ENCODE measurements at regions not wholly inside any gene's neighbourhood (a gene's known extent, or its start where the extent isn't known, plus 50 kb on each side); places are given as distances from the start of the nearest gene placed in this dataset.
"Not testable (repeated sequence)": the region's sequence is repeated elsewhere in the genome, so short reads cannot be mapped to it uniquely, and the experiment has no call there.

DNA sequence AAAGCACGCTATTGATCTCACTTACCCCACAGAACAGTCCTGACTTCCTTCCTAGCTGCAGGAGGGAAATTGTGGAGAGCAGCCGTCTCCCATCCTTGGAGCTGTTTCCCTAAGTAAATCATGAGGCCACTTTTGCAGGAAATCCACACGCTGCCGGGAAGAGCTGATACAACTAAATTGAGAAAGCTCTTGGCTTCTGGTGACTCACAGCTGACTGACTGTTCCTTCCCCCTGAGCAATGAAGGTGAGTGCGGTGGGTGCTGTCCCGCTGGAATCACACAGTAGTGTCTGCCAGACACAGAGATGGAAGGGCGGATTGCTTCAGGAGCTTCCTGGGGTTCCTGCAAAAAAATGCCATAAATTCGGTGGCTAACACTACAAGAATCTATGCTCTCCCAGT is 268.9 kb downstream of the ASMT start:
- Mint-ChIP-seq H3K9me3 (peaks cover 14% of the 10 kb centered on the region), H3K4me3 (no peak overlapping the region), H3K4me1 (ENCODE audit: low read depth) (no peaks in the 10 kb centered on the region), H3K36me3 (ENCODE audit: insufficient read depth) (peaks cover 2% of the 10 kb centered on the region), H3K27me3 (ENCODE audit: low read depth) (peaks cover 7% of the 10 kb centered on the region)
- ATAC-seq (no peak), DNase-seq (no peak)

- no peak overlapping the region for H3K4me3 Mint-ChIP-seq
- peaks cover 2% of the 10 kb centered on the region for H3K36me3 Mint-ChIP-seq (ENCODE audit: insufficient read depth)
- DNase-seq (no peak), ATAC-seq (no peak)
- peaks cover 14% of the 10 kb centered on the region for H3K9me3 Mint-ChIP-seq
- peaks cover 7% of the 10 kb centered on the region for H3K27me3 Mint-ChIP-seq (ENCODE audit: low read depth)
- no peaks in the 10 kb centered on the region for H3K4me1 Mint-ChIP-seq (ENCODE audit: low read depth)
Observed at GRCh38 chrX:1884446-1884845, 269.6 kb downstream of the ASMT start.

- Mint-ChIP-seq H3K9me3 (peaks cover 14% of the 10 kb centered on the region), H3K4me3 (no peak overlapping the region), H3K27me3 (ENCODE audit: low read depth) (peaks cover 7% of the 10 kb centered on the region), H3K4me1 (ENCODE audit: low read depth) (no peaks in the 10 kb centered on the region), H3K36me3 (ENCODE audit: insufficient read depth) (peaks cover 2% of the 10 kb centered on the region)
- DNase-seq (no peak), ATAC-seq (no peak)
Observed at GRCh38 chrX:1885116-1885515, 270.3 kb downstream of the ASMT start.

- DNase-seq; H3K27me3 Mint-ChIP-seq (ENCODE audit: low read depth); H3K4me3 Mint-ChIP-seq; H3K9me3 Mint-ChIP-seq; ATAC-seq; H3K4me1 Mint-ChIP-seq (ENCODE audit: low read depth); H3K36me3 Mint-ChIP-seq (ENCODE audit: insufficient read depth): not testable (repeated sequence)
Observed at GRCh38 chrX:1888305-1888704, 273.4 kb downstream of the ASMT start.

DNA sequence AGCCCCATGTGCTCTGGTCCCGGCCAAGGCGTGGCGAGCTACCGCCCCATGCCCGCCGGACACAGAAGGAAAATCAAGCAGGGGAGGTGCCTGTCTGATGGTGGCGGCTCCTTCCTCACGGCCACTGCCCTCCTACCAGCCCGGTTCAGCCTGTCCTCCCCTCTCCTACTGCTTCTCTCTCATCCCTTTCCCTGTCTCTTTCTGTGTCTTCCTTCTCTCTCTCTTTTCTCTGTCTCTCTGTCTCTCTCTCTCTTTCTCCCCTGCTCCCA is 279.1 kb downstream of the ASMT start:
- no peaks in the 10 kb centered on the region for H3K9me3 Mint-ChIP-seq
- no peak for ATAC-seq
- H3K4me1 Mint-ChIP-seq (ENCODE audit: low read depth): no peaks in the 10 kb centered on the region
- no peaks in the 10 kb centered on the region for H3K36me3 Mint-ChIP-seq (ENCODE audit: insufficient read depth)
- no peak for DNase-seq
- peaks cover 3% of the 10 kb centered on the region for H3K27me3 Mint-ChIP-seq (ENCODE audit: low read depth)
- H3K4me3 Mint-ChIP-seq: no peak overlapping the region

DNA sequence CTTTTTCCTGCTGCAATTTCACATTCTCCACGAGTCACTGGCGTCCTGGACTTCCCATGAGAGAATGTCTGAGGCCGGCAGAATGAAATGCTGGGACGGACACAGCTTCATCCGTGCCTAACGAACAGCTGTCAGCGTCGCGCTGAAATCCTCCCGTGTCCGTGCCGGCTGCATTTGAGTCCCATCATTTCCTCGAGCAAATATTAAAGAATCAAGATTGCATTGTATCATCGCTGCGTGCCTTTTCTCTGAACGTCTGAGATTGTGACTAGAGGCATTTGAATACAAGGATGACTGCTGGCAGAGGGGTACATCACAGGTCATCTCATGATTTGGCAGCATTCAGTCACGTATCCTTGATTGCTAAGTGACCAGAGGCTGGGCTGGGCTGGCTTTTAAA is 279.9 kb downstream of the ASMT start:
- Mint-ChIP-seq H3K4me3 (no peak overlapping the region), H3K36me3 (ENCODE audit: insufficient read depth) (no peaks in the 10 kb centered on the region), H3K9me3 (no peaks in the 10 kb centered on the region), H3K27me3 (ENCODE audit: low read depth) (peaks cover 3% of the 10 kb centered on the region), H3K4me1 (ENCODE audit: low read depth) (no peaks in the 10 kb centered on the region)
- ATAC-seq (no peak), DNase-seq (no peak)

DNA sequence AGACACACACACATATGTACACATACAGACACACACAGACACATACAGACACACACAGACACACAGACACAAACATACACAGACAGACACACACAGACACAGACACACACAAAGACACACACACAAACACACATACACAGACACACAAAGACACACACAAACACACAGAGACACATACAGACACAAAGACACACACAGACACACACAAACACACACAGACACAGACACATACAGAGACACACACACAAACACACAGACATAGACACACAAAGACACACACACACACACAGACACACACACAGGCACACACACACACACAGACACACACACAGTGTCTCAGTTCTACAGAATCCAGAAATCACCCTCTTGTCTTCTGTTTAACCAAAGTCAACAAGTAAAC is 280.7 kb downstream of the ASMT start:
- H3K4me3 Mint-ChIP-seq: no peak overlapping the region
- H3K4me1 Mint-ChIP-seq (ENCODE audit: low read depth): no peaks in the 10 kb centered on the region
- ATAC-seq (no peak), DNase-seq (no peak)
- no peaks in the 10 kb centered on the region for H3K36me3 Mint-ChIP-seq (ENCODE audit: insufficient read depth)
- peaks cover 3% of the 10 kb centered on the region for H3K27me3 Mint-ChIP-seq (ENCODE audit: low read depth)
- H3K9me3 Mint-ChIP-seq: no peaks in the 10 kb centered on the region

DNA sequence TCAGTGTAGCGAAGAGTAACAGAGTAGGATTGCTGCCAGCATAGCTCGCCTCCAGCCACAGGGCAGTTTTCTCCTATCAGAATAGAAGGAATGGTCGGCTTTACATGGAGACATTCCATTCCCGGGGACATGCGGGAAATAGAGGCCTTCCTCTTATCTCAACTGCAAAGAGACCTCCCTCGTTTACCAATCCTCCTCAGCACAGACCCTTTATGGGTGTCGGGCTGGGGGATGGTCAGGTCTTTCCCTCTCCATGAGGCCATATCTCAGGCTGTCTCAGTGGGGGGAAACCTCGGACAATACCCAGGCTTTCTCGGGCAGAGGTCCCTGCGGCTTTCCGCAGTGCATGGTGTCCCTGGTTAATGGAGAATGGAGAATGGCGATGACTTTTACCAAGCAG is 285.0 kb downstream of the ASMT start:
- Mint-ChIP-seq H3K4me3 (no peak overlapping the region), H3K36me3 (ENCODE audit: insufficient read depth) (no peaks in the 10 kb centered on the region)

DNA sequence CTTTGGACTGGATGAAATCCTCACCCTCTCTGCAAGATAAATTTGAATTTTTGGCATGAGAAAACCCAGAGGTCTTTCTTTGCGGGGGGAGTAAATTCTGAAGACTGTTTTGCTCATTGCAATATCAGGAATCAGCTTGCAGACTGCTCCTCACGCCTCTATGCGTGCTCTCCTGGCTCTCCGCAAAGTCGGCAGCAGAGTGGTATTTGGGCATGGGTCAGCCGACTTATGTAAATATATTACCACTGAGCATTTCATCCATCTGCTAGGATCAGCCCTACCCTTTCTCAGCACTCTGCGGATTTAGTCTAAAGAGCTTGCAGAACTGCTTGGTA is 288.0 kb downstream of the ASMT start:
- Mint-ChIP-seq H3K4me1 (ENCODE audit: low read depth) (no peaks in the 10 kb centered on the region), H3K36me3 (ENCODE audit: insufficient read depth) (no peaks in the 10 kb centered on the region)
- no peak for ATAC-seq

More for the DNA sequence above, 285.0 kb downstream of the ASMT start:
- H3K9me3 Mint-ChIP-seq: no peaks in the 10 kb centered on the region
- ATAC-seq (no peak), DNase-seq (no peak)
- no peaks in the 10 kb centered on the region for H3K4me1 Mint-ChIP-seq (ENCODE audit: low read depth)
- peaks cover 3% of the 10 kb centered on the region for H3K27me3 Mint-ChIP-seq (ENCODE audit: low read depth)

DNA sequence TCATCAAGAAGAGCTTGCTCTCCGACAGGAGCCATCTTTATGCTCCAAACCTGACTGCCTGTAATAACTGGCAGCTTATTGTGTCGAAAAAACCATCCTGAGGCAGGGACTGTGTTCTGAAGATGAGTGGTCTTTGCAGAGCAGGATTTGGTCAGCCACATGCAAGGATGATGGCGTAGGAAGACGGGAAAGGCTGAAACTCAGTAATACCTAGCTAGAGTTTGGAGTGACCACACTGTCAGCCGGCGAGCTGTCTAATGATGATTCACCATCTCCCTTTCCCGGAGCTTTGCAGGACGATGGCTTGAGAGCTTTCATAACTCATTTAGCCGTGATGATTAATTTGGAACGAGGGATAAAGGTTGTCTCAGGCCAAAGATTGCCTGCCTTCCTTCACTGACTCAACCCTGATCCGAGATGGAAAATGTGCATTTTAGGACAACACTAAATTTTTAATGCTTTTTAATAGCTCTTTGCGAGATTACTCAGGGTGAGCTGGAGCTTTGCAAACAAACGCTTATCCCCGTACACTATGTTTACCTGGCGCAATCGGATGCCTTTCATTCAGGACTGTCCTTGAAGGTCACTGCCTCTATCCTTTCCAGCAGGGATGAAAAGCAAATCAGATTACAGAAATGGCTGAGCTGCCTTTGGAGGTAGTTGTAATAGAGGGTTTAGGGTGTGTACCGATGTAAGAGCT is 288.5 kb downstream of the ASMT start:
- Mint-ChIP-seq H3K4me3 (no peak overlapping the region), H3K27me3 (ENCODE audit: low read depth) (no peaks in the 10 kb centered on the region), H3K36me3 (ENCODE audit: insufficient read depth) (no peaks in the 10 kb centered on the region), H3K4me1 (ENCODE audit: low read depth) (no peaks in the 10 kb centered on the region), H3K9me3 (peaks cover 6% of the 10 kb centered on the region)
- ATAC-seq: no peak
- no peak for DNase-seq

More for the DNA sequence above, 288.0 kb downstream of the ASMT start:
- Mint-ChIP-seq H3K27me3 (ENCODE audit: low read depth) (no peaks in the 10 kb centered on the region), H3K9me3 (peaks cover 6% of the 10 kb centered on the region), H3K4me3 (no peak overlapping the region)
- no peak for DNase-seq

- DNase-seq (no peak), ATAC-seq (no peak)
- H3K4me1 Mint-ChIP-seq (ENCODE audit: low read depth): no peaks in the 10 kb centered on the region
- H3K9me3 Mint-ChIP-seq: peaks cover 6% of the 10 kb centered on the region
- H3K27me3 Mint-ChIP-seq (ENCODE audit: low read depth): peaks cover 3% of the 10 kb centered on the region
- no peaks in the 10 kb centered on the region for H3K36me3 Mint-ChIP-seq (ENCODE audit: insufficient read depth)
- no peak overlapping the region for H3K4me3 Mint-ChIP-seq
Observed at GRCh38 chrX:1904663-1905218, 289.9 kb downstream of the ASMT start.

- no peak for ATAC-seq
- H3K36me3 Mint-ChIP-seq (ENCODE audit: insufficient read depth): no peaks in the 10 kb centered on the region
- DNase-seq: no peak
- H3K9me3 Mint-ChIP-seq: peaks cover 6% of the 10 kb centered on the region
- H3K4me1 Mint-ChIP-seq (ENCODE audit: low read depth): no peaks in the 10 kb centered on the region
- no peak overlapping the region for H3K4me3 Mint-ChIP-seq
- H3K27me3 Mint-ChIP-seq (ENCODE audit: low read depth): peaks cover 3% of the 10 kb centered on the region
Observed at GRCh38 chrX:1906028-1906427, 291.2 kb downstream of the ASMT start.

DNA sequence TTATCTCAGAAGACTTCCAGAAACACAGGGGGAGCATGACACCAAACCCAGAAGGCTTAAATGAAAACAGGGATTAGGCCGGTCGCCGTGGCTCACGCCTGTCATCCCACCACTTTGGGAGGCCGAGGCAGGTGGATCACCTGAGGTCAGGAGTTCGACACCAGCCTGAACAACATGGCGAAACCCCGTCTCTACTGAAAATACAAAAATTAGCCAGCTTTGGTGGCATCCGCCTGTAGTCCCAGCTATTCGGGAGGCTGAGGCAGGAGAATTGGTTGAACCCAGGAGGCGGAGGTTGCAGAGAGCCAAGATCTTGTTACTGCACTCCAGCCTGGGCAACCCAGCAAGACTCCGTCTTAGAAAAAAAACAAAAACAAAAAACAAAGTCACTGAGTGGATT is 294.1 kb downstream of the ASMT start:
- not testable (repeated sequence) for H3K36me3 Mint-ChIP-seq (ENCODE audit: insufficient read depth); DNase-seq; H3K9me3 Mint-ChIP-seq; H3K4me3 Mint-ChIP-seq; H3K4me1 Mint-ChIP-seq (ENCODE audit: low read depth); H3K27me3 Mint-ChIP-seq (ENCODE audit: low read depth); ATAC-seq

DNA sequence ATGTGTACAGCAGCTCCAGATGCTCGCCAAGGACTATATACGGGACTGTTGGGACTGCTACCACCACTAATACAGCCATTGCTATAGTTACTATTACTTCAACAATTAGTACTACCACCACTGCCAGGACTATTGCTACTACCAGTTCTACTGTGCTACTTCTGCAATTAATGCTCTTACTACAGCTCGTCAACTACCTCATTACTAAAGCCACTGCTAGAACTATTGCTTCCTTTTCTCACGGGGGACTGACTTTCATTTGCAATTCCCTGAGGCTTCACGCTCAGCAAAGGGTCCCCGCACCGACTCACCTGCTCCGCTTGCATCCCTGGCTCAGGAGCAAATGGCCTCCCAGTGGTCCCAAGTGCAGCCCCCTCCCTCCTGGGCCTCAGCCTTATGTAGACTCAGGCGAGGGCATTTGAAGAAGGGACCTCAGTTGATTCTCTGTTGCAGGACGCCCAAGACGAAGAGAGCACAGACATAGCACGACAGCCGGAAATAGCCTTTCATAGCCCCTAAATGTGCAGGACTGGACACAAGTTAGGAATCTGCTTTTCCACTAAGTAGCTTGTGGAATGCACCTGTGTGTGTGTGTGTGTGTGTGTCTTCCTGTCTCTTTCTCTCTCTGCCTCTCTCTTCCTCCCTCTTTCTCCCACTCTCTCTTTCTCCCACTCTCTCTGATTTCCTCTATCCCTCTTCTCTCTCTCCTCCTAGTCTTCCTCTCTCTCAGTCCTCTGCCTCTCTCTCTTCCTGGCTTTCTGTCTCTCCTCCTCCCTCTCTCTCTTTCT is 294.8 kb downstream of the ASMT start:
- ATAC-seq (no peak), DNase-seq (no peak)
- H3K4me3 Mint-ChIP-seq: no peak overlapping the region
- H3K9me3 Mint-ChIP-seq: peaks cover 6% of the 10 kb centered on the region
- no peaks in the 10 kb centered on the region for H3K4me1 Mint-ChIP-seq (ENCODE audit: low read depth)
- H3K36me3 Mint-ChIP-seq (ENCODE audit: insufficient read depth): no peaks in the 10 kb centered on the region
- peaks cover 7% of the 10 kb centered on the region for H3K27me3 Mint-ChIP-seq (ENCODE audit: low read depth)

DNA sequence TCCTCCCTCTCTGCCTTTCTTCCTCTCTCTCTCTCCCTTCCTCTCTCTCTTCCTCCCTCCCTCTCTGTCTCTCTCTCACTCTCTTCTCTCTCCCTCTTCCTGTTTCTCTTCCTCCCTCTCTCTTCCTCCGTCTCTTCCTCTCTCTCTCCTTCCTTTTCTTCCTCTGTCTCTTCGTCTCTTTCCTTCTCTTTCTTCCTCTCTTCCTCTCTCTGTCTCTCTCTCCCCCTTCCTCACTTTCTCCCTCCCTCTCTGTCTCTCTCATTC is 295.3 kb downstream of the ASMT start:
- Mint-ChIP-seq H3K4me3 (no peak overlapping the region), H3K9me3 (peaks cover 6% of the 10 kb centered on the region), H3K27me3 (ENCODE audit: low read depth) (peaks cover 7% of the 10 kb centered on the region), H3K36me3 (ENCODE audit: insufficient read depth) (no peaks in the 10 kb centered on the region), H3K4me1 (ENCODE audit: low read depth) (no peaks in the 10 kb centered on the region)
- DNase-seq (no peak), ATAC-seq (no peak)
